ENCODE measurements at regions not wholly inside any gene's neighbourhood (a gene's known extent, or its start where the extent isn't known, plus 50 kb on each side); places are given as distances from the start of the nearest gene placed in this dataset.

DNA sequence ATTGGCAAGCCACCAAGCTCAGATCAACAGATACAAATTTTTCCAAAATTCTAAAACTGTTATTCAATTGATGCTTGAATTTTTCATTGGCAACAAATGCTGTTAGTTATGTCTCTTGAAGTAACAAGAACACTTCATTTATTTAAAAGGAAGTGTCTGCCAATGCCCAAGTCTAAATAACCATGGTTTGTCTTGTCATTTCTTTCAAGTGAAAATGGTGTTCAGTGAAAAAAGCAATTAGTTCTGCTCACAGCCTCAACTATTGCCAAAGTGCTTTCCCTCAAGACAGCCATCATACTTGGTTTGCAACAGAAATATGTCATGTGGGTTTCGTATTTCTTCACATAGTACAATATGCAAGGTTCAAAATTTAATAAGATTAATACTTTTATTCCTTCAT lies 312.6 kb upstream of the LMCD1 start:
- no peak overlapping the region for H2BK120ac ChIP-seq (ENCODE audit: insufficient read depth, low read length, poor library complexity)
- no peak overlapping the region for H3K27ac ChIP-seq (ENCODE audit: low read depth, low read length)
- no peak overlapping the region for H3K9ac ChIP-seq (ENCODE audit: low read length)
- H3K18ac ChIP-seq (ENCODE audit: low read length): no peak overlapping the region
- H3K14ac ChIP-seq (ENCODE audit: low read length): no peak overlapping the region
- H3K9me3 ChIP-seq (ENCODE audit: insufficient read depth, low read depth, low read length): no peaks in the 10 kb centered on the region
- no peak overlapping the region for H2BK12ac ChIP-seq (ENCODE audit: low read length)
- no peak for DNase-seq
- no peak overlapping the region for H2BK5ac ChIP-seq (ENCODE audit: low read depth, low read length, poor library complexity)
- no CpG with 5 or more reads among the region's 1 CpG for WGBS (ENCODE audit: extremely low coverage, insufficient coverage, insufficient read length)
- H3K4ac ChIP-seq (ENCODE audit: low read depth, low read length): no peak overlapping the region
- no peak overlapping the region for H4K8ac ChIP-seq (ENCODE audit: low read depth, low read length)
- H4K91ac ChIP-seq (ENCODE audit: low read depth, low read length): no peak overlapping the region
- no peaks in the 10 kb centered on the region for H3K79me2 ChIP-seq (ENCODE audit: control insufficient read depth, insufficient read depth, low read length, poor library complexity)
- no peaks in the 10 kb centered on the region for H3K27me3 ChIP-seq (ENCODE audit: insufficient read depth, low read length)
- no peak overlapping the region for H3K23ac ChIP-seq (ENCODE audit: low read length)
- no peak overlapping the region for H2AK5ac ChIP-seq (ENCODE audit: low read length)
- H2AFZ ChIP-seq (ENCODE audit: insufficient read depth, low read length, poor library complexity): no peak overlapping the region
- no peak overlapping the region for H3K4me2 ChIP-seq (ENCODE audit: low read length)
- H3K4me1 ChIP-seq (ENCODE audit: control insufficient read depth in 1 of 2, insufficient read depth in 2 of 2, low read length in 2 of 2): peaks cover 0 to 3% of the 10 kb centered on the region in 2 experiments
- no peaks in the 10 kb centered on the region for H3K79me1 ChIP-seq (ENCODE audit: low read length)
- H3K4me3 ChIP-seq (ENCODE audit: low read depth, low read length): no peak overlapping the region
- H4K12ac ChIP-seq (ENCODE audit: low read depth, low read length): no peak overlapping the region
- no peaks in the 10 kb centered on the region for H3K36me3 ChIP-seq (ENCODE audit: control insufficient read depth in 1 of 2, insufficient read depth in 2 of 2, low read length in 2 of 2)

DNA sequence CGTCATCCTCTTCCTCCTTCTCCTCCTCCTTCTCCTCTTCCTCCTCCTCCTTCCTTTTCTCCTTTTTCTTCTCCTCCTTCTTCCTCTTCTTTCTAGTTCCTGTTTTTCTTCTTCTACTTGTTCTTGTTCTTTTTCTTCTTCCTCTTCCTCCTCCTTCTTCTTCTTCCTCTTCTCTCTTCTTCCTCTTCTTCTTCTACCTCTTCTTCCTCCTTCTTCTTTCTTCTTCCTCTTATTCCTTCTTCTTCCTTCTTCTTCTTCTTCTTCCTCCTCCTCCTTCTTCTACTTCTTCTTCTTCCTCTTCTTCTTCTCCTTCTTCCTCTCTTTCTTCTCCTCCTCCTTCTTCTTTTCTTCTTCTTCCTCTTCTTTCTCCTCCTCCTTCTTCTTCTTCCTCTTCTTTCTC lies 310.2 kb upstream of the LMCD1 start:
- no peak overlapping the region for H3K4me2 ChIP-seq (ENCODE audit: low read length)
- H3K79me2 ChIP-seq (ENCODE audit: control insufficient read depth, insufficient read depth, low read length, poor library complexity): no peaks in the 10 kb centered on the region
- no peak overlapping the region for H3K18ac ChIP-seq (ENCODE audit: low read length)
- no CpG with 5 or more reads among the region's 1 CpG for WGBS (ENCODE audit: extremely low coverage, insufficient coverage, insufficient read length)
- no peak overlapping the region for H2BK12ac ChIP-seq (ENCODE audit: low read length)
- no peak overlapping the region for H4K8ac ChIP-seq (ENCODE audit: low read depth, low read length)
- no peak overlapping the region for H3K9ac ChIP-seq (ENCODE audit: low read length)
- no peaks in the 10 kb centered on the region for H3K4me1 ChIP-seq (ENCODE audit: control insufficient read depth in 1 of 2, insufficient read depth in 2 of 2, low read length in 2 of 2)
- no peak overlapping the region for H2BK120ac ChIP-seq (ENCODE audit: insufficient read depth, low read length, poor library complexity)
- DNase-seq: no peak
- H3K27me3 ChIP-seq (ENCODE audit: insufficient read depth, low read length): no peaks in the 10 kb centered on the region
- no peaks in the 10 kb centered on the region for H3K79me1 ChIP-seq (ENCODE audit: low read length)
- H3K27ac ChIP-seq (ENCODE audit: low read depth, low read length): no peak overlapping the region
- H3K14ac ChIP-seq (ENCODE audit: low read length): no peak overlapping the region
- no peak overlapping the region for H3K4ac ChIP-seq (ENCODE audit: low read depth, low read length)
- no peak overlapping the region for H4K12ac ChIP-seq (ENCODE audit: low read depth, low read length)
- no peak overlapping the region for H2AFZ ChIP-seq (ENCODE audit: insufficient read depth, low read length, poor library complexity)
- H4K91ac ChIP-seq (ENCODE audit: low read depth, low read length): no peak overlapping the region
- no peak overlapping the region for H2BK5ac ChIP-seq (ENCODE audit: low read depth, low read length, poor library complexity)
- H3K9me3 ChIP-seq (ENCODE audit: insufficient read depth, low read depth, low read length): no peaks in the 10 kb centered on the region
- H3K4me3 ChIP-seq (ENCODE audit: low read depth, low read length): no peak overlapping the region
- H2AK5ac ChIP-seq (ENCODE audit: low read length): no peak overlapping the region
- no peak overlapping the region for H3K23ac ChIP-seq (ENCODE audit: low read length)
- H3K36me3 ChIP-seq (ENCODE audit: control insufficient read depth in 1 of 2, insufficient read depth in 2 of 2, low read length in 2 of 2): no peaks in the 10 kb centered on the region

DNA sequence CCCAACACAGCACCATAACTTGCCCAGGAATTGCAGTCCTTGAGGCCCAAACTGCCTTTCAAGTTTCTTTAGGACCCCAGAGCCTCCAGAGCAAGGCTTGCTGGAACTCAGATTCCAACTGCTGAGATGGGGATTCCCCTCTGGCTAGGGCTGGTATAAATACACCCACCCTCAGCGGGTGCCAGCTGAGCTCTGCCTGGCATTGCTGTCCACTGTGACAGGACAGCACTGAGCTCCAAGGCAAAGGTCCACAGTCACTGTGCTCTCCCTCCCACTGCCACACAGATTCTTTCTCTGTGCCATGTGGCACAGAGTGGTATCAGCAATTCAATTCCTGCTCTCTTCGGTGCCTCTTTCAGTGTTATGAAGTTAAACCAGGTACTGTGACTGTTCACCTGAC lies 304.2 kb upstream of the LMCD1 start:
- no CpG with 5 or more reads among the region's 2 CpGs for WGBS (ENCODE audit: extremely low coverage, insufficient coverage, insufficient read length)
- no peak overlapping the region for H2AFZ ChIP-seq (ENCODE audit: insufficient read depth, low read length, poor library complexity)
- no peak overlapping the region for H3K18ac ChIP-seq (ENCODE audit: low read length)
- no peak overlapping the region for H4K12ac ChIP-seq (ENCODE audit: low read depth, low read length)
- no peak overlapping the region for H3K4me2 ChIP-seq (ENCODE audit: low read length)
- H2BK5ac ChIP-seq (ENCODE audit: low read depth, low read length, poor library complexity): no peak overlapping the region
- H4K8ac ChIP-seq (ENCODE audit: low read depth, low read length): no peak overlapping the region
- H3K4me1 ChIP-seq (ENCODE audit: control insufficient read depth in 1 of 2, insufficient read depth in 2 of 2, low read length in 2 of 2): no peaks in the 10 kb centered on the region
- H3K9ac ChIP-seq (ENCODE audit: low read length): no peak overlapping the region
- no peak overlapping the region for H2BK120ac ChIP-seq (ENCODE audit: insufficient read depth, low read length, poor library complexity)
- no peak overlapping the region for H2BK12ac ChIP-seq (ENCODE audit: low read length)
- no peak overlapping the region for H3K23ac ChIP-seq (ENCODE audit: low read length)
- no peaks in the 10 kb centered on the region for H3K79me2 ChIP-seq (ENCODE audit: control insufficient read depth, insufficient read depth, low read length, poor library complexity)
- DNase-seq: no peak
- no peaks in the 10 kb centered on the region for H3K9me3 ChIP-seq (ENCODE audit: insufficient read depth, low read depth, low read length)
- no peak overlapping the region for H3K14ac ChIP-seq (ENCODE audit: low read length)
- H3K79me1 ChIP-seq (ENCODE audit: low read length): no peaks in the 10 kb centered on the region
- H2AK5ac ChIP-seq (ENCODE audit: low read length): no peak overlapping the region
- H3K27ac ChIP-seq (ENCODE audit: low read depth, low read length): no peak overlapping the region
- no peaks in the 10 kb centered on the region for H3K27me3 ChIP-seq (ENCODE audit: insufficient read depth, low read length)
- H3K36me3 ChIP-seq (ENCODE audit: control insufficient read depth in 1 of 2, insufficient read depth in 2 of 2, low read length in 2 of 2): no peaks in the 10 kb centered on the region
- no peak overlapping the region for H3K4me3 ChIP-seq (ENCODE audit: low read depth, low read length)
- no peak overlapping the region for H4K91ac ChIP-seq (ENCODE audit: low read depth, low read length)
- H3K4ac ChIP-seq (ENCODE audit: low read depth, low read length): no peak overlapping the region

DNA sequence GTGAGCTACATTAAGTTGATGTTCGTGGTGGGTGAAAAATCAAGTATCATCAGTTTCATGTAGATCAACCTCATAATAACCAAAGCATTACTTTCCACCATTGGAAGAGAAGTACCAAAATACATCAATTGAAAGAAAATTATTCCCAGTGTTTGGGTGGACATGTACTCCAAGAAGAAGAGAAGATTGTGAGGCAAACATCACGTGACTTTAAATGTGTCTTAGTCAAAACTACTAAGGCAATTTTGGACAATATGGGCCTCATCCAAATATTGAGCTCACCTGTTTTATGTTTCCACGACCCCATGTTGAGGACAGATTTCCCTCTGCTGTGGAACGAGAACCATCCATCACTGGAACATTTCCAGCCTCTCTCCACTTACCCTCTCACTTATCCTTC lies 303.0 kb upstream of the LMCD1 start:
- Histone ChIP-seq H3K36me3 (ENCODE audit: control insufficient read depth in 1 of 2, insufficient read depth in 2 of 2, low read length in 2 of 2) (no peaks in the 10 kb centered on the region), H2AFZ (ENCODE audit: insufficient read depth, low read length, poor library complexity) (no peak overlapping the region), H4K12ac (ENCODE audit: low read depth, low read length) (no peak overlapping the region), H3K9ac (ENCODE audit: low read length) (no peak overlapping the region), H3K27ac (ENCODE audit: low read depth, low read length) (no peak overlapping the region), H2BK12ac (ENCODE audit: low read length) (no peak overlapping the region), H3K79me2 (ENCODE audit: control insufficient read depth, insufficient read depth, low read length, poor library complexity) (no peaks in the 10 kb centered on the region), H2AK5ac (ENCODE audit: low read length) (no peak overlapping the region), H4K91ac (ENCODE audit: low read depth, low read length) (no peak overlapping the region), H3K23ac (ENCODE audit: low read length) (no peak overlapping the region), H3K18ac (ENCODE audit: low read length) (no peak overlapping the region), H3K27me3 (ENCODE audit: insufficient read depth, low read length) (no peaks in the 10 kb centered on the region), H3K4me1 (ENCODE audit: control insufficient read depth in 1 of 2, insufficient read depth in 2 of 2, low read length in 2 of 2) (no peaks in the 10 kb centered on the region), H3K9me3 (ENCODE audit: insufficient read depth, low read depth, low read length) (no peaks in the 10 kb centered on the region), H3K4me3 (ENCODE audit: low read depth, low read length) (no peak overlapping the region), H3K4me2 (ENCODE audit: low read length) (no peak overlapping the region), H3K79me1 (ENCODE audit: low read length) (no peaks in the 10 kb centered on the region), H2BK5ac (ENCODE audit: low read depth, low read length, poor library complexity) (no peak overlapping the region), H2BK120ac (ENCODE audit: insufficient read depth, low read length, poor library complexity) (no peak overlapping the region), H4K8ac (ENCODE audit: low read depth, low read length) (no peak overlapping the region), H3K14ac (ENCODE audit: low read length) (no peak overlapping the region), H3K4ac (ENCODE audit: low read depth, low read length) (no peak overlapping the region)
- no CpG with 5 or more reads among the region's 4 CpGs for WGBS (ENCODE audit: extremely low coverage, insufficient coverage, insufficient read length)
- DNase-seq: no peak

Data from trophoblast cell (in vitro differentiated cells and primary cell).